Suppressor macrophage treated with lipopolysaccharide for 1 hour (primary cell): ENCODE measurements at regions not wholly inside any gene's neighbourhood (a gene's known extent, or its start where the extent isn't known, plus 50 kb on each side); places are given as distances from the start of the nearest gene placed in this dataset.

Experiments used
- DNase-seq, 3 donors: peaks; one replicate each; pipeline ENCODE4 v3.0.0-alpha.2; 2020 to 2022

- DNase-seq: no peak
These were observed 513.6 kb downstream of the HTR7 start for GRCh38 chr10:90344226-90344625.

- DNase-seq: no peak
These were observed 510.6 kb downstream of the HTR7 start for GRCh38 chr10:90347239-90347638.

GRCh38 chr10:90350122-90350521 lies 507.7 kb downstream of the HTR7 start:
- DNase-seq: no peak

GRCh38 chr10:90352288-90352687 lies 505.6 kb downstream of the HTR7 start:
- no peak for DNase-seq

GRCh38 chr10:90354914-90355313 lies 502.9 kb downstream of the HTR7 start:
- DNase-seq: no peak

GRCh38 chr10:90363799-90364483 lies 493.9 kb downstream of the HTR7 start:
- no peak for DNase-seq

- DNase-seq: no peak
These were observed 485.4 kb downstream of the HTR7 start for GRCh38 chr10:90372451-90372850.

- DNase-seq: no peak
These were observed 483.9 kb downstream of the HTR7 start for GRCh38 chr10:90373911-90374310.

GRCh38 chr10:90378524-90379076 lies 479.2 kb downstream of the HTR7 start:
- no peak for DNase-seq

GRCh38 chr10:90381468-90381867 lies 476.4 kb downstream of the HTR7 start:
- no peak for DNase-seq

- DNase-seq: no peak
These were observed 468.0 kb downstream of the HTR7 start for GRCh38 chr10:90389876-90390275.

- no peak for DNase-seq
These were observed 463.5 kb downstream of the HTR7 start for GRCh38 chr10:90394311-90394710.

GRCh38 chr10:90396721-90397120 lies 461.1 kb downstream of the HTR7 start:
- DNase-seq: no peak

- no peak for DNase-seq
These were observed 459.3 kb downstream of the HTR7 start for GRCh38 chr10:90398566-90398965.

- no peak for DNase-seq
These were observed 458.1 kb downstream of the HTR7 start for GRCh38 chr10:90399782-90400181.

- no peak for DNase-seq
These were observed 454.4 kb downstream of the HTR7 start for GRCh38 chr10:90403211-90404000.

GRCh38 chr10:90407131-90407530 lies 450.7 kb downstream of the HTR7 start:
- no peak for DNase-seq

GRCh38 chr10:90407851-90408250 lies 450.0 kb downstream of the HTR7 start:
- no peak for DNase-seq

GRCh38 chr10:90412582-90412981 lies 445.3 kb downstream of the HTR7 start:
- DNase-seq: no peak

GRCh38 chr10:90413196-90413595 lies 444.6 kb downstream of the HTR7 start:
- no peak for DNase-seq

GRCh38 chr10:90414926-90415325 lies 442.9 kb downstream of the HTR7 start:
- no peak for DNase-seq

- DNase-seq: no peak
These were observed 440.8 kb downstream of the HTR7 start for GRCh38 chr10:90417029-90417428.

- no peak for DNase-seq
These were observed 440.2 kb downstream of the HTR7 start for GRCh38 chr10:90417476-90418210.
